ENCODE measurements at regions not wholly inside any gene's neighbourhood (a gene's known extent, or its start where the extent isn't known, plus 50 kb on each side); places are given as distances from the start of the nearest gene placed in this dataset.

DNA sequence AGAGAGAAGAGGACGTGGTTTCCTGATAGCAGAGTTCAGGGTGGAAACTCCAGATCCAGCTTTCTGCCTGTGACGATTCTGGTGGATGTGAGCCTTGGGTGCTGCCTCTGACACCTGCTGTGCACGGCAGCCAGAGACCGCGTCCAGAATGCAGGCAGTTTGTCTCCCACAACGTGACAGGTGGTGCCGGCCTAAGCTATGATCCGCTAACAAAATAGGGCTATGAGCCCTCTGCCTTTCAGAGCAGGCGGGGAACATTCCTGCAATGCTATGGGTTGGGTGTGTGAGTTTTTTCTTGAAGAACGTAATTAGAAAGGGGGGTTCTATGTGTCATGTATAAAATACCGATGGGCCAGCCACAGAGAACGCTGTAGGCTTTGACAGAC, 297.3 kb upstream of the PRKCQ start:
- no peak for DNase-seq
- Mint-ChIP-seq H3K4me1 (ENCODE audit: low read depth) (no peaks in the 10 kb centered on the region), H3K4me3 (no peak overlapping the region), H3K27ac (no peak overlapping the region), H3K36me3 (ENCODE audit: low read depth) (no peaks in the 10 kb centered on the region), H3K9me3 (no peaks in the 10 kb centered on the region), H3K27me3 (ENCODE audit: low read depth) (peaks cover 22% of the 10 kb centered on the region)
- intact Hi-C loops (cut with micrococcal nuclease): no loop called here
- CTCF ChIA-PET: interaction anchor here (0.6 to 0.7 kb wide), 2 partner anchors 232 to 498 kb away, joined by 3 read pairs; no protein-coding TSS in a partner anchor

GRCh38 chr10:6875269-6875865, 295.3 kb upstream of the PRKCQ start:
- H3K27me3 Mint-ChIP-seq (ENCODE audit: low read depth): peaks cover 22% of the 10 kb centered on the region

DNA sequence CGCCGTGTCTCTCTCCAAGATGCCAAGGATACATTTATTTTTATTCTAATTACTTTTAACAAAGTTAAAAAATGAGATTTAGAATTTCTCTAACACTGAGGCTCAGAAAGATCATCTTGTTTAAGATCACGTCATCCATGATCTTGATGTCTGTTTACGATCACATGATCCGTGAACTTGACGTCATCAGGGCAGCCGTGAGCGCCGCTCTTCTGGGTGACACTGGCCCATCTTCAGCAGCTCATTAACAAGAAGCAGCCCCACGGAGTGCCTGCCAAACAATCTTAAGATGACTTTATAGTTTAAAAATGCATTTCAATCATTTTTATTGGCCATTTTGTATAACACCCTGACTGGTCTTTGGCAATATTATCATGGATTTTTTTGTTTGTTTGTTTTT, 291.1 kb upstream of the PRKCQ start:
- H3K27me3 Mint-ChIP-seq (ENCODE audit: low read depth): peaks cover 10% of the 10 kb centered on the region

More at GRCh38 chr10:6875269-6875865, 295.3 kb upstream of the PRKCQ start:
- H3K4me1 Mint-ChIP-seq (ENCODE audit: low read depth): no peaks in the 10 kb centered on the region
- DNase-seq: no peak
- CTCF ChIA-PET: interaction anchor here (0.6 to 0.7 kb wide), 2 partner anchors 25 to 27 kb away, joined by 3 to 6 read pairs; no protein-coding TSS in a partner anchor
- H3K27ac Mint-ChIP-seq: no peak overlapping the region
- no peaks in the 10 kb centered on the region for H3K9me3 Mint-ChIP-seq
- intact Hi-C loops (cut with micrococcal nuclease): no loop called here
- no peaks in the 10 kb centered on the region for H3K36me3 Mint-ChIP-seq (ENCODE audit: low read depth)
- no peak overlapping the region for H3K4me3 Mint-ChIP-seq

DNA sequence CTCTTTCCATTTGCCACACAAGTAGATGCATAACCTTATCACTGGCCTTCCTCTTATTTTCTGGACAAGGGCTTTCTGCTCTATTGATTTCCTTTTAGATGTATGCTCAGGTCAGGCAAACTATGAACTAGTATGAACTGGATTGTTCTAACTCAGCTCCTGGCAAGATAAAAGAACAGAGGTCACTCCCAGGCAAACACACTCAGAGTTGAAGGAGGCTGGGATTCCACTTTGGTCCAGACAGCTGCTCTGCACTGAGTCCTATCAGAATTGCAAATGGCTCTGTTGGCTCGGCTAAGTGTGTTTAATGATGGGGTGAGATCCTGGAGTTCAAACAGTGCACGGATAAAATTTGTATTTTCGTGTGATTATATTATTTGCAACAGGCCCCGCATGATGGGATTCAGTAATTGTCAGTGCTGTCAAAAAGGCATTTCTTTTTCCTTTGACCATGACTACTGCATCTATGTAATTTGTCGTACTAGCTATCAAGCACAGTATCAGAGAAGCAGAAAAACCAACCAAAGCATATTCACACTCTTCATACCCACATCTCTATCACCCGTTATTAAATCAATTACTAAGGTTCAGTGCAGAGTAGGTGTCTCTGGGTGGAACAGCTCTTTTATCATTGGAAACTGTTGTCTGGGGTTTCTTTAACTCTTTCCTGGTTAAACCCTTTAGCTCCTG, 288.1 kb upstream of the PRKCQ start:
- Mint-ChIP-seq H3K36me3 (ENCODE audit: low read depth) (no peaks in the 10 kb centered on the region), H3K9me3 (no peaks in the 10 kb centered on the region), H3K27ac (no peak overlapping the region), H3K27me3 (ENCODE audit: low read depth) (peaks cover 10% of the 10 kb centered on the region), H3K4me3 (no peak overlapping the region), H3K4me1 (ENCODE audit: low read depth) (no peaks in the 10 kb centered on the region)
- intact Hi-C loops (cut with micrococcal nuclease): no loop called here
- DNase-seq: no peak
- CTCF ChIA-PET: interaction anchor here (1.0 kb wide), 1 partner anchor 52 kb away, joined by 3 read pairs; no protein-coding TSS in a partner anchor

More for the DNA sequence above, 291.1 kb upstream of the PRKCQ start:
- Mint-ChIP-seq H3K36me3 (ENCODE audit: low read depth) (no peaks in the 10 kb centered on the region), H3K4me1 (ENCODE audit: low read depth) (no peaks in the 10 kb centered on the region), H3K27ac (no peak overlapping the region), H3K4me3 (no peak overlapping the region), H3K9me3 (no peaks in the 10 kb centered on the region)
- CTCF ChIA-PET: no interaction called here
- DNase-seq: no peak
- intact Hi-C loops (cut with micrococcal nuclease): no loop called here

GRCh38 chr10:6866757-6867156, 286.7 kb upstream of the PRKCQ start:
- H3K9me3 Mint-ChIP-seq: no peaks in the 10 kb centered on the region
- H3K27me3 Mint-ChIP-seq (ENCODE audit: low read depth): peaks cover 15% of the 10 kb centered on the region
- CTCF ChIA-PET: no interaction called here
- no peaks in the 10 kb centered on the region for H3K36me3 Mint-ChIP-seq (ENCODE audit: low read depth)
- no peak for DNase-seq
- no peak overlapping the region for H3K27ac Mint-ChIP-seq
- intact Hi-C loops (cut with micrococcal nuclease): no loop called here
- H3K4me1 Mint-ChIP-seq (ENCODE audit: low read depth): no peaks in the 10 kb centered on the region
- H3K4me3 Mint-ChIP-seq: no peak overlapping the region

GRCh38 chr10:6864142-6864541, 284.1 kb upstream of the PRKCQ start:
- intact Hi-C loops (cut with micrococcal nuclease): no loop called here
- H3K4me3 Mint-ChIP-seq: no peak overlapping the region
- no peak for DNase-seq
- CTCF ChIA-PET: no interaction called here
- H3K27me3 Mint-ChIP-seq (ENCODE audit: low read depth): peaks cover 11% of the 10 kb centered on the region
- no peaks in the 10 kb centered on the region for H3K4me1 Mint-ChIP-seq (ENCODE audit: low read depth)
- H3K9me3 Mint-ChIP-seq: no peaks in the 10 kb centered on the region
- H3K36me3 Mint-ChIP-seq (ENCODE audit: low read depth): no peaks in the 10 kb centered on the region
- H3K27ac Mint-ChIP-seq: no peak overlapping the region

- DNase-seq: no peak
- peaks cover 11% of the 10 kb centered on the region for H3K27me3 Mint-ChIP-seq (ENCODE audit: low read depth)
- intact Hi-C loops (cut with micrococcal nuclease): no loop called here
- no peak overlapping the region for H3K27ac Mint-ChIP-seq
- H3K4me3 Mint-ChIP-seq: no peak overlapping the region
- no peaks in the 10 kb centered on the region for H3K4me1 Mint-ChIP-seq (ENCODE audit: low read depth)
- CTCF ChIA-PET: no interaction called here
- no peaks in the 10 kb centered on the region for H3K9me3 Mint-ChIP-seq
- H3K36me3 Mint-ChIP-seq (ENCODE audit: low read depth): no peaks in the 10 kb centered on the region
Measured at GRCh38 chr10:6863381-6863780, 283.3 kb upstream of the PRKCQ start.

DNA sequence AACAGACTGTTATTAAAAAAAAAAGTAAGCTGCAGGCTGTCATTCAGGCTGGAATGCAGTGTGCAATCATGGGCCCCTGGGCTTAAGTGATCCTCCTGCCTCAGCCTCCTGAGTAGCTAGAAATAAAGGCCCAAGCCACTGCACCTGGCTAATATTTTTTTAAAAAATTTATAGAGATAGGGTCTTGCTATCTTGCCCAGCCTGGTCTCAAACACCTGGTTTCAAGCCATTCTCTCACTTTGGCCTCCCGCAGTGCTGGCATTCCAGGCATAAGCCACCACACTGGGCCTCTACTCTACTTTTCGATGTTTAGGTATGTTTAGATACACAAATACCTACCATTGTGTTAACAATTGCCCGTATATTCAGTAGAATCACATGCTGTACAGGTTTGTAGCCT, 270.4 kb upstream of the PRKCQ start:
- no peak for DNase-seq
- no peak overlapping the region for H3K27ac Mint-ChIP-seq
- intact Hi-C loops (cut with micrococcal nuclease): no loop called here
- CTCF ChIA-PET: interaction anchor here (1.0 kb wide), 1 partner anchor 33 kb away, joined by 5 read pairs; no protein-coding TSS in a partner anchor
- no peak overlapping the region for H3K4me3 Mint-ChIP-seq
- H3K4me1 Mint-ChIP-seq (ENCODE audit: low read depth): no peaks in the 10 kb centered on the region
- peaks cover 2% of the 10 kb centered on the region for H3K27me3 Mint-ChIP-seq (ENCODE audit: low read depth)
- H3K9me3 Mint-ChIP-seq: no peaks in the 10 kb centered on the region
- no peaks in the 10 kb centered on the region for H3K36me3 Mint-ChIP-seq (ENCODE audit: low read depth)

GRCh38 chr10:6847561-6847960, 267.5 kb upstream of the PRKCQ start:
- Mint-ChIP-seq H3K4me3 (no peak overlapping the region), H3K27ac (no peak overlapping the region), H3K9me3 (no peaks in the 10 kb centered on the region), H3K27me3 (ENCODE audit: low read depth) (peaks cover 7% of the 10 kb centered on the region), H3K4me1 (ENCODE audit: low read depth) (no peaks in the 10 kb centered on the region), H3K36me3 (ENCODE audit: low read depth) (no peaks in the 10 kb centered on the region)
- no peak for DNase-seq
- intact Hi-C loops (cut with micrococcal nuclease): no loop called here
- CTCF ChIA-PET: no interaction called here

DNA sequence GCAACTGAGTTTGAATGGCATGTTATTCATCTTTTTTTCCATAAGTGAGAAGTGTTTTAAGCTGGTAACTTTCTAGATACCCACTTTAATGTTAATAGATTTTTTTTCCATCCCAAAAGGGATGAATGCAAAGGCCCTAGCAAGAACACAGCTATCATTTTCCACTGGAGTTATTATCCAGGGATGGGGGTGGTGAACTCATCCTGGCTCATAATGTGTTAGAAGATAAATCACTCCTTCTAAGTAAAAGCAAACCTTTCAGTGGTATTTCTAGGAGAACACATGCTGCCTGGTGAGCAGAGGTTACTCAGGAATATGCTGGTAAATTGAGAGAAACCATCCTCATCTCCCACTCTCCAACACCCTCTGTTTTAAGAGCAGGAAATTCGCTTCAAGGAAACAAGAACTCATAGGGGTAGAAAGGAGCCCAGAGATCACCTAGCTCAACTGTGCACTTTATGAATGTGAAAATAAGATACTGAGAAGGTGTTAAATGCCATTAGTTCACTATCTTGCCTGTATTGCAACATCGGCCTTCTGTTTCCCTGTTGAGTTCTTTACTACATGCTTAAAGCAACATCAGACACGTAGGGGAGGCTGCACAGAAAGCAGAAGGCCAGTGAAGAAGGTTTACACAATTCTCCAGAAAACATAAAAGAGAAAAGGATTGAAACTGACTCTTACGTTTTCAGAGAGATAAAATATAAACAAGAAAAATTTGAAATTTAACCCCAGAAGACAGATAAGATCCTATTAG, 264.0 kb upstream of the PRKCQ start:
- CTCF ChIA-PET: interaction anchor here (0.5 kb wide), 1 partner anchor 247 kb away, joined by 8 read pairs; no protein-coding TSS in a partner anchor
- H3K9me3 Mint-ChIP-seq: no peaks in the 10 kb centered on the region
- H3K27me3 Mint-ChIP-seq (ENCODE audit: low read depth): peaks cover 6% of the 10 kb centered on the region
- no peak overlapping the region for H3K27ac Mint-ChIP-seq
- no peak overlapping the region for H3K4me3 Mint-ChIP-seq
- DNase-seq: no peak
- H3K4me1 Mint-ChIP-seq (ENCODE audit: low read depth): peaks cover 4% of the 10 kb centered on the region
- intact Hi-C loops (cut with micrococcal nuclease): no loop called here
- no peaks in the 10 kb centered on the region for H3K36me3 Mint-ChIP-seq (ENCODE audit: low read depth)

DNA sequence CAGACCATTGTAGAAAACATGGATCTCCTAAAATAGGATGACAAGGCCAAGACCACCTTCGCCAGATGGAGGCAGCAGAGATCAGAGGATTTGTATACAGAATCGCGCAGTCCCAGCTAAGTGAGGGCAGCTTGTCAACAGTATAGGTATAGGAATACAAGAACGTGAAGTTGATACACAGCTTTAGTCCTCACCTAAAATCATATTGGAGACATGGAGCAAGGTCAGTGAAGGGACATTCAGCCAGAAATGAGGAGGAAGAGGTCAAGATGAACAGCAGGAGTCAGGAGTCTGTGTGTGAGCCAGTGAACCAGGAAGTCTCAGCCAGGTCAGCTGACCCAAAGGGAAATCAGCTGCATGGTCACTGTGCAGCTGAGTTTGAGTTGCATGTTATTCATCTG, 263.4 kb upstream of the PRKCQ start:
- no peaks in the 10 kb centered on the region for H3K9me3 Mint-ChIP-seq
- H3K27me3 Mint-ChIP-seq (ENCODE audit: low read depth): peaks cover 6% of the 10 kb centered on the region
- peak; percentile 32 for DNase-seq
- no peaks in the 10 kb centered on the region for H3K36me3 Mint-ChIP-seq (ENCODE audit: low read depth)
- H3K27ac Mint-ChIP-seq: no peak overlapping the region
- CTCF ChIA-PET: no interaction called here
- intact Hi-C loops (cut with micrococcal nuclease): no loop called here
- H3K4me3 Mint-ChIP-seq: no peak overlapping the region
- H3K4me1 Mint-ChIP-seq (ENCODE audit: low read depth): peaks cover 4% of the 10 kb centered on the region

GRCh38 chr10:6842722-6843121, 262.6 kb upstream of the PRKCQ start:
- no peaks in the 10 kb centered on the region for H3K36me3 Mint-ChIP-seq (ENCODE audit: low read depth)
- intact Hi-C loops (cut with micrococcal nuclease): no loop called here
- H3K27ac Mint-ChIP-seq: no peak overlapping the region
- CTCF ChIA-PET: no interaction called here
- H3K4me1 Mint-ChIP-seq (ENCODE audit: low read depth): peaks cover 4% of the 10 kb centered on the region
- H3K9me3 Mint-ChIP-seq: no peaks in the 10 kb centered on the region
- no peak overlapping the region for H3K4me3 Mint-ChIP-seq
- H3K27me3 Mint-ChIP-seq (ENCODE audit: low read depth): peaks cover 6% of the 10 kb centered on the region
- DNase-seq: no peak

Measured in activated naive CD4-positive, alpha-beta T cell treated with anti-CD3 and anti-CD28 coated beads for 36 hours (primary cell).